ENCODE measurements at regions not wholly inside any gene's neighbourhood (a gene's known extent, or its start where the extent isn't known, plus 50 kb on each side); places are given as distances from the start of the nearest gene placed in this dataset.

- TF ChIP-seq POLR2A (IDR thresholded peaks at IDR 0.05; ENCODE audit: low read length), result no peak
- TF ChIP-seq GATA1 (IDR thresholded peaks at IDR 0.05; ENCODE audit: low read depth, low read length), result no peak
These were observed 167.0 kb upstream of the RPRM start for GRCh38 chr2:153645599-153645998.
